DND-41 (cell line): ENCODE measurements at regions not wholly inside any gene's neighbourhood (a gene's known extent, or its start where the extent isn't known, plus 50 kb on each side); places are given as distances from the start of the nearest gene placed in this dataset.

Source experiments
- ATAC-seq: fragments of 200-7000 bp; cut with Tn5 transposase; 3 replicates; pipeline ENCODE4 v1.9.1; 2021; ENCODE audit warnings: low read depth; ENCODE audit not compliant: insufficient read depth
- DNase-seq: peaks from one replicate; pipeline ENCODE4 v3.0.0-alpha.2; 2020
- H2AFZ ChIP-seq: 2 replicates; pipeline ENCODE4 v1.6.0; 2012; ENCODE audit warnings: low read depth, low read length
- H3K27ac ChIP-seq: 2 replicates; pipeline ENCODE4 v1.5.1; 2012; ENCODE audit warnings: low read length, inconsistent platforms
- H3K27me3 ChIP-seq: fragments of 200-600 bp; sonication (generic); 2 replicates; pipeline ENCODE4 v1.6.0; 2012; ENCODE audit warnings: low read length, mild to moderate bottlenecking, inconsistent platforms; ENCODE audit not compliant: insufficient read depth, poor library complexity
- H3K36me3 ChIP-seq: 2 replicates; pipeline ENCODE4 v1.5.1; 2012; ENCODE audit warnings: low read length, inconsistent platforms; ENCODE audit not compliant: insufficient read depth
- H3K4me1 ChIP-seq: 2 replicates; pipeline ENCODE4 v1.5.1; 2012; ENCODE audit warnings: mild to moderate bottlenecking, low read length; ENCODE audit not compliant: insufficient read depth
- H3K4me2 ChIP-seq: 2 replicates; pipeline ENCODE4 v1.6.0; 2012; ENCODE audit warnings: mild to moderate bottlenecking, moderate library complexity, low read length, inconsistent platforms; ENCODE audit not compliant: insufficient read depth
- H3K4me3 ChIP-seq, 2 experiments: fragments of 200-600 bp in 1 of 2; shearing (Covaris generic) in 1 of 2; 2 replicates each; pipeline ENCODE4 v1.5.1; 2012 to 2016; ENCODE audit warnings: inconsistent platforms in 2 of 2, low read length in 2 of 2, mild to moderate bottlenecking in 2 of 2, low read depth in 1 of 2, moderate library complexity in 1 of 2
- H3K79me2 ChIP-seq: 2 replicates; pipeline ENCODE4 v1.6.0; 2012; ENCODE audit warnings: low read length, inconsistent platforms; ENCODE audit not compliant: insufficient read depth
- H3K9ac ChIP-seq: 2 replicates; pipeline ENCODE4 v1.6.0; 2012; ENCODE audit warnings: low read depth, mild to moderate bottlenecking, inconsistent platforms, low read length, moderate library complexity
- H3K9me3 ChIP-seq: 2 replicates; pipeline ENCODE4 v1.5.1; 2012; ENCODE audit warnings: low read length, moderate library complexity, mild to moderate bottlenecking, inconsistent platforms; ENCODE audit not compliant: insufficient read depth, severe bottlenecking
- H4K20me1 ChIP-seq: 2 replicates; pipeline ENCODE4 v1.6.0; 2012; ENCODE audit warnings: low read length; ENCODE audit not compliant: insufficient read depth
- CTCF ChIP-seq: IDR thresholded peaks from 2 replicates; pipeline ENCODE4 v1.5.1; 2012; ENCODE audit warnings: borderline replicate concordance, low read length, moderate library complexity, mild to moderate bottlenecking; ENCODE audit not compliant: poor library complexity, severe bottlenecking; ENCODE audit errors: extremely low read depth
- EZH2 ChIP-seq: IDR thresholded peaks from 3 replicates; pipeline ENCODE4 v1.6.1; 2012; ENCODE audit warnings: borderline replicate concordance, low read depth, mild to moderate bottlenecking, moderate library complexity, low read length, inconsistent platforms; ENCODE audit not compliant: severe bottlenecking

- Histone ChIP-seq H3K27me3 (no peaks in the 10 kb centered on the region), H3K9me3 (no peaks in the 10 kb centered on the region), H3K4me3 (no peak overlapping the region), H2AFZ (no peak overlapping the region), H3K9ac (no peak overlapping the region), H3K27ac (no peak overlapping the region), H3K79me2 (no peaks in the 10 kb centered on the region), H3K4me1 (no peaks in the 10 kb centered on the region), H3K4me2 (no peak overlapping the region), H4K20me1 (no peaks in the 10 kb centered on the region), H3K36me3 (no peaks in the 10 kb centered on the region)
- TF ChIP-seq EZH2 = no peak
- TF ChIP-seq CTCF = no peak
- ATAC-seq (no peak), DNase-seq (no peak)
Measured at GRCh38 chr7:91634485-91635177, 245.9 kb downstream of the MTERF1 start.

- H3K9me3 ChIP-seq = no peaks in the 10 kb centered on the region
- H2AFZ ChIP-seq = no peak overlapping the region
- H3K36me3 ChIP-seq = no peaks in the 10 kb centered on the region
- H3K4me1 ChIP-seq = no peaks in the 10 kb centered on the region
- no peaks in the 10 kb centered on the region for H3K79me2 ChIP-seq
- no peak for DNase-seq
- no peak overlapping the region for H3K9ac ChIP-seq
- TF ChIP-seq EZH2 (no peak), CTCF (peak; percentile 55)
- ATAC-seq = no peak
- H3K27ac ChIP-seq = no peak overlapping the region
- no peaks in the 10 kb centered on the region for H4K20me1 ChIP-seq
- no peak overlapping the region for H3K4me3 ChIP-seq
- no peak overlapping the region for H3K4me2 ChIP-seq
- no peaks in the 10 kb centered on the region for H3K27me3 ChIP-seq
Measured at GRCh38 chr7:91636129-91636724, 244.3 kb downstream of the MTERF1 start.

- Histone ChIP-seq H3K9ac (no peak overlapping the region), H3K79me2 (no peaks in the 10 kb centered on the region), H3K4me3 (no peak overlapping the region), H3K9me3 (no peaks in the 10 kb centered on the region), H3K36me3 (no peaks in the 10 kb centered on the region), H3K27me3 (no peaks in the 10 kb centered on the region), H4K20me1 (no peaks in the 10 kb centered on the region), H3K4me2 (no peak overlapping the region), H3K4me1 (no peaks in the 10 kb centered on the region), H2AFZ (no peak overlapping the region), H3K27ac (no peak overlapping the region)
- no peak for TF ChIP-seq CTCF
- ATAC-seq = no peak
- DNase-seq = no peak
Measured at GRCh38 chr7:91636728-91637127, 243.8 kb downstream of the MTERF1 start.

GRCh38 chr7:91644256-91644655, 236.2 kb downstream of the MTERF1 start:
- DNase-seq (no peak), ATAC-seq (no peak)
- Histone ChIP-seq H3K4me2 (no peak overlapping the region), H3K4me1 (no peaks in the 10 kb centered on the region), H3K9ac (no peak overlapping the region), H3K4me3 (no peak overlapping the region), H2AFZ (no peak overlapping the region), H3K27me3 (no peaks in the 10 kb centered on the region), H3K9me3 (no peaks in the 10 kb centered on the region), H3K79me2 (no peaks in the 10 kb centered on the region), H3K36me3 (no peaks in the 10 kb centered on the region), H4K20me1 (no peaks in the 10 kb centered on the region), H3K27ac (no peak overlapping the region)
- TF ChIP-seq EZH2 = no peak
- no peak for TF ChIP-seq CTCF
